ENCODE measurements at regions not wholly inside any gene's neighbourhood (a gene's known extent, or its start where the extent isn't known, plus 50 kb on each side); places are given as distances from the start of the nearest gene placed in this dataset.
A peak's percentile ranks its signal among the peaks of the same experiment; 100 is the strongest.
"Not testable (repeated sequence)": the region's sequence is repeated elsewhere in the genome, so short reads cannot be mapped to it uniquely, and the experiment has no call there.

- H3K27ac ChIP-seq; H3K36me3 ChIP-seq; H3K27me3 ChIP-seq; DNase-seq; H3K9me3 ChIP-seq; H3K4me3 ChIP-seq; H3K4me1 ChIP-seq; intact Hi-C loops (cut with DNase I): not testable (repeated sequence)
- ATAC-seq: peak; percentile 61 to 81 (median 75)
- WGBS (ENCODE audit: insufficient coverage, low coverage, low lambda C conversion rate, missing lambda C conversion rate): 10% methylated on average over 2 of the region's 2 CpGs
- peak; percentile 38 to 51 (median 44) for TF ChIP-seq CTCF (IDR thresholded peaks at IDR 0.05)
These were observed 77.2 kb upstream of the AGTPBP1 start for GRCh38 chr9:85818971-85819370.

GRCh38 chr9:85820598-85820997, 78.8 kb upstream of the AGTPBP1 start:
- peaks cover 0 to 11% (median 5%) of the 10 kb centered on the region in 4 donors for H3K36me3 ChIP-seq
- H3K9me3 ChIP-seq; ATAC-seq; H3K4me3 ChIP-seq; H3K27me3 ChIP-seq; H3K4me1 ChIP-seq; H3K27ac ChIP-seq; intact Hi-C loops (cut with DNase I); DNase-seq: not testable (repeated sequence)
- WGBS (ENCODE audit: insufficient coverage, low coverage, low lambda C conversion rate, missing lambda C conversion rate): 88% methylated on average over 4 of the region's 5 CpGs

- H3K27ac ChIP-seq; H3K4me1 ChIP-seq; H3K27me3 ChIP-seq; ATAC-seq; DNase-seq; H3K9me3 ChIP-seq; H3K4me3 ChIP-seq; intact Hi-C loops (cut with DNase I): not testable (repeated sequence)
- WGBS (ENCODE audit: insufficient coverage, low coverage, low lambda C conversion rate, missing lambda C conversion rate): 88% methylated on average over 1 of the region's 1 CpG
- H3K36me3 ChIP-seq: peaks cover 0 to 12% (median 6%) of the 10 kb centered on the region in 4 donors
These were observed 83.2 kb upstream of the AGTPBP1 start for GRCh38 chr9:85824949-85825348.

- intact Hi-C loops (cut with DNase I); H3K27ac ChIP-seq; DNase-seq; H3K27me3 ChIP-seq; H3K4me1 ChIP-seq; H3K9me3 ChIP-seq; H3K4me3 ChIP-seq: not testable (repeated sequence)
- peaks cover 0 to 23% (median 1%) of the 10 kb centered on the region in 4 donors for H3K36me3 ChIP-seq
- WGBS (ENCODE audit: insufficient coverage, low coverage, low lambda C conversion rate, missing lambda C conversion rate): 100% methylated on average over 1 of the region's 1 CpG
- peak in 1 of 4 donors; percentile 17 for ATAC-seq
These were observed 92.8 kb upstream of the AGTPBP1 start for GRCh38 chr9:85834591-85834990.

DNA sequence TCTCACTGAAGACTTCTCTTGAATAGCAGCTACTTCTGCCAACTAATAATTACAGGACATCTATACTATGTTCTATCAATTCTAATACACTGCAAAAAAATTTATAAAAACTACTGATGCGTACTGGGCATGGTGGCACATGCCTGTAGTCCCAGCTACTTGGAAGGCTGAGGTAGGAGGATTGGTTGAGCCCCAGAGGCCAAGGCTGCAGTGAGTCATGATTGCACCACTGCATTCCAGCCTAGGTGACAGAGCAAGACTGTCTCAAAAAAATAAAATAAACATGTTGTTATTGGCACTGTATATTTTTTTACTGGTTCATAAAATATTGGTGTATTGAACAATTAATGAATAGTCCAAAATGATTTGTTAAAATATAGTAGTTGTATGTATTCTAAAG, 97.0 kb upstream of the NAA35 start:
- 85% methylated on average over 1 of the region's 1 CpG for WGBS (ENCODE audit: insufficient coverage, low coverage, low lambda C conversion rate, missing lambda C conversion rate)
- ATAC-seq; H3K4me3 ChIP-seq; intact Hi-C loops (cut with DNase I); H3K9me3 ChIP-seq; H3K27ac ChIP-seq; H3K27me3 ChIP-seq; DNase-seq; H3K4me1 ChIP-seq: not testable (repeated sequence)
- peaks cover 0 to 30% (median 11%) of the 10 kb centered on the region in 4 donors for H3K36me3 ChIP-seq

DNA sequence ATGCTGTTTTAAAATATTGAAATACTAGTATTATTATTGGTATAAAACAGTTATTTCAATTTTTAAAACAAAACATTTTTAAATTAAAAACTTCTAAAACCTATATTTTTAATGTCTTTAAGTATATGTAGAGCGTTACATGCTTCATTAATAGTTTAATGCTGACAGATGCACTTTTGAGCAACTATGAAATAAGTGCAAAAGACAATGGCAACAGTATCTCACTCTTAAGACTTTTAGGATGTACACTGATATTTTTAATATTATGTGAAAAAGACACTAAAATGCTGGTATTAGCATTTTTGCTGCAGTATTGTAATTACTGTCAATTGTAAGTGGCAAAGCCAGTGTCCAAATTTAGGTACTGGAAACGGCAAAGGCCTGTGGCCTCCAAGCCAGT, 93.2 kb upstream of the NAA35 start:
- H3K4me1 ChIP-seq; DNase-seq; H3K4me3 ChIP-seq; H3K27ac ChIP-seq; H3K36me3 ChIP-seq; H3K27me3 ChIP-seq; H3K9me3 ChIP-seq; intact Hi-C loops (cut with DNase I); ATAC-seq: not testable (repeated sequence)
- WGBS (ENCODE audit: insufficient coverage, low coverage, low lambda C conversion rate, missing lambda C conversion rate): 100% methylated on average over 2 of the region's 2 CpGs

DNA sequence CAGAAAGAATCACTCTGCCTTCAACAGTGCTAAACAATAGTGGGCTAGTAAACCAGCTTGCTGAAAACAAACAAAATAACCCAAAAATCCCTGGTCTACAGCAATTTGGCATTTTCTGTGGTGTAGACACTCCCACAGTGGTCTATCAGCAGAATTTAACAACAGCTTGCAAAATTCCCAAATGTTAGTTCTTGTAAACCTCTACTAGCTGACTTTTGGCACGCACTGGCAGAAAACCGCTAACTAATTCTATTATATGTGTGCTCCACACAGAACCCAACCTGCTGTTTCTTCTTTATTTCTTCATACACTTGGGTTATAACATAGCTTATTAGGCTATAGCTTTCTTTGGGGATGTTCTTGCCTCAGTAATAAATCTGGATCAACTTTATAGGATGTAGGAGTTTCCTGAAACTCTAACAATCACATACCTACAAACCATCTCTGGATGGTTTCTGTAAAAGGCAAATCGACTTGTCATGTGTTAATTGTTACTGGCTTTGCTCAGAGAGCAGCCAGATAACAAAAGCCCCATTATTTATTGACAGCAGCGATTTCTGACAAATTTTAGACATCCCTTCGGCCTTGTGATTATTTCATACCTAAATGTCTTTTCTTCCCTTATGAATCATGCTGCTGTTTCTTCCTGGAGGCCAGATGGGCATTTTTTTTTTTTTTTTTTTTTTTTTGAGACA, 82.7 kb upstream of the NAA35 start:
- Histone ChIP-seq H3K9me3 (no peaks in the 10 kb centered on the region), H3K27me3 (no peaks in the 10 kb centered on the region), H3K36me3 (no peaks in the 10 kb centered on the region), H3K4me1 (no peaks in the 10 kb centered on the region), H3K27ac (no peak overlapping the region), H3K4me3 (no peak overlapping the region)
- 74% methylated on average over 5 of the region's 5 CpGs for WGBS (ENCODE audit: insufficient coverage, low coverage, low lambda C conversion rate, missing lambda C conversion rate)
- TF ChIP-seq CTCF (IDR thresholded peaks at IDR 0.05) (no peak), POLR2A (IDR thresholded peaks at IDR 0.05) (no peak)
- intact Hi-C loops (cut with DNase I): no loop called here
- DNase-seq (no peak), ATAC-seq (no peak)
